Left ventricle myocardium inferior (tissue), 1 donor: ENCODE measurements at regions not wholly inside any gene's neighbourhood (a gene's known extent, or its start where the extent isn't known, plus 50 kb on each side); places are given as distances from the start of the nearest gene placed in this dataset.

Experiments
- DNase-seq: peaks from one replicate; pipeline ENCODE4 v3.0.0-alpha.2; 2020
- H3K27ac ChIP-seq: fragments of 200-600 bp; replicated peaks from 2 replicates; pipeline ENCODE4 v1.8.0; 2021
- H3K27me3 ChIP-seq: fragments of 200-600 bp; 2 replicates; pipeline ENCODE4 v1.8.0; 2021; ENCODE audit warnings: low read depth
- H3K36me3 ChIP-seq: fragments of 200-600 bp; 2 replicates; pipeline ENCODE4 v1.8.0; 2021
- H3K4me1 ChIP-seq: fragments of 200-600 bp; 2 replicates; pipeline ENCODE4 v1.8.0; 2021
- H3K4me3 ChIP-seq: fragments of 200-600 bp; 2 replicates; pipeline ENCODE4 v1.8.0; 2021; ENCODE audit warnings: mild to moderate bottlenecking, moderate library complexity
- H3K9me3 ChIP-seq: fragments of 200-600 bp; replicated peaks from 2 replicates; pipeline ENCODE4 v1.8.0; 2021
- CTCF ChIP-seq: fragments of 200-600 bp; IDR thresholded peaks from 2 replicates; pipeline ENCODE4 v1.8.0; 2021; ENCODE audit warnings: antibody characterized with exemption, mild to moderate bottlenecking, borderline replicate concordance
- intact Hi-C: fragments of 100-400 bp; cut with micrococcal nuclease; formaldehyde crosslinking; loops from one replicate; pipeline ENCODE4 v1.11.0; 2022
- donor health status: DM: no; HTN: yes; CAD: no; lungs with severe emphysema.

DNA sequence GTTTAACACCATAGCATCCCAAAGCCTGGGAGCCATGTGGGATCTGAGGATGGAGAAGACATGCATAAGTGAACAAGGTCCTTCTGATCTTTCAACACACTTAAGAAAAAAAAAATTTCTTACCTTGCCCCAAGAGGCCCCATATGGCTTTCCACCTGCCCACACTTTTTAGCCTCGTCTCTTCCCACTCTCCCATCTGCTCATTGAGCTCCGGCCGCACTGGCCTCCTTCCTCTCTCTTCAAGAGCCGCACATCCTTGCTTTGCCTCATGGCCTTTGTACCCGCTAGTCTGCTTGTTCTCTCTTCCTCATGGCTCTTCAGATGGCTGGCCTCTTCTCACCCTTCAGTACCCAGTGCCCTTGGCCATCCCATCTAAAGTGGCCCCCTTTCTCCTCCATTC is 70.2 kb upstream of the PDE4B start:
- intact Hi-C loops, result no loop called here
- H3K9me3 ChIP-seq, result no peaks in the 10 kb centered on the region
- no peaks in the 10 kb centered on the region for H3K36me3 ChIP-seq
- no peak overlapping the region for H3K27ac ChIP-seq
- H3K4me3 ChIP-seq, result no peak overlapping the region
- no peak for DNase-seq
- no peak for TF ChIP-seq CTCF
- no peaks in the 10 kb centered on the region for H3K4me1 ChIP-seq
- H3K27me3 ChIP-seq, result peaks cover 1% of the 10 kb centered on the region

DNA sequence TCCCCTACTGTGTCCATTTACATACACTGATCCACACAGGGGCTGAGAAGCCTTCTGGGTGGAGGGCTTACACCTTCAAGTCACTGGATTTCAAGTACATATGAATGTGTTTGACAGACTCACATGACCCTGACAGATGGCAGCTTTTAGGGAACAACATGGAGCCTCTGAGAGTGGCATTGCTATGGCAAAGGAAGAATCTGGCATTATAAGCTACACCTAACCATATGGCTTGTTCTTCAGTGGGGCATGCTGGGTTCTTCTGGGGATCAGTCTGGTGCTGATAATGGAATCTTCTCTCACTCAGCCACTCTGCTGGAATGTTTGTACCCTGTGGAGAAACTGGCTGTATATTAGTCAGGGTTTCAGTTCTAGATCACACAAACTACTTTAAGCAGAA is 68.5 kb upstream of the PDE4B start:
- Histone ChIP-seq H3K4me3 (no peak overlapping the region), H3K36me3 (no peaks in the 10 kb centered on the region), H3K4me1 (no peaks in the 10 kb centered on the region), H3K27me3 (no peaks in the 10 kb centered on the region), H3K9me3 (no peaks in the 10 kb centered on the region), H3K27ac (no peak overlapping the region)
- intact Hi-C loops, result no loop called here
- TF ChIP-seq CTCF, result no peak
- no peak for DNase-seq

GRCh38 chr1:65725064-65725463 is 67.6 kb upstream of the PDE4B start:
- H3K9me3 ChIP-seq, result no peaks in the 10 kb centered on the region
- no peaks in the 10 kb centered on the region for H3K27me3 ChIP-seq
- TF ChIP-seq CTCF, result no peak
- intact Hi-C loops, result no loop called here
- no peaks in the 10 kb centered on the region for H3K4me1 ChIP-seq
- no peak overlapping the region for H3K4me3 ChIP-seq
- DNase-seq, result no peak
- no peak overlapping the region for H3K27ac ChIP-seq
- H3K36me3 ChIP-seq, result no peaks in the 10 kb centered on the region

- Histone ChIP-seq H3K4me3 (no peak overlapping the region), H3K36me3 (no peaks in the 10 kb centered on the region), H3K27ac (no peak overlapping the region), H3K27me3 (no peaks in the 10 kb centered on the region), H3K4me1 (no peaks in the 10 kb centered on the region), H3K9me3 (no peaks in the 10 kb centered on the region)
- intact Hi-C loops, result no loop called here
- DNase-seq, result no peak
- TF ChIP-seq CTCF, result no peak
These were observed 64.2 kb upstream of the PDE4B start for GRCh38 chr1:65728504-65728903.

DNA sequence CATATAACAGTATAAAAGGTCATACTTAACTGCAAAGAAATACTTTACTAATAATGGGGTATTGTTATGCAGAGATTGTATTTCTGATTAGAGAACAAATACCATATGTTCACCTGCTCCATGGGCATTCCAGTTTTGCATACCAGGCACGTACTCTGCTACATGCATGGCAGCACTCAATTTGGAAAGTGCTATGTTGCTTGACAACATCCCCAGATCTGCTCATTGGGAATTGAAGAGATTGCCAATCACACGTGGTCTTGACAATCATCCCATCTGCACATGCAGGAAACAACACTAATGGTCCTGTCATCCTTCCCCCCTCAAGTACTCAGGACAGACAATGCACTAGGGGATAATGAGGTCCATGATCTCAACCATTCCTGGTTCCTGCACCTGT is 63.4 kb upstream of the PDE4B start:
- Histone ChIP-seq H3K27ac (no peak overlapping the region), H3K9me3 (no peaks in the 10 kb centered on the region), H3K36me3 (no peaks in the 10 kb centered on the region), H3K27me3 (no peaks in the 10 kb centered on the region), H3K4me3 (no peak overlapping the region), H3K4me1 (no peaks in the 10 kb centered on the region)
- no peak for DNase-seq
- intact Hi-C loops, result no loop called here
- no peak for TF ChIP-seq CTCF

DNA sequence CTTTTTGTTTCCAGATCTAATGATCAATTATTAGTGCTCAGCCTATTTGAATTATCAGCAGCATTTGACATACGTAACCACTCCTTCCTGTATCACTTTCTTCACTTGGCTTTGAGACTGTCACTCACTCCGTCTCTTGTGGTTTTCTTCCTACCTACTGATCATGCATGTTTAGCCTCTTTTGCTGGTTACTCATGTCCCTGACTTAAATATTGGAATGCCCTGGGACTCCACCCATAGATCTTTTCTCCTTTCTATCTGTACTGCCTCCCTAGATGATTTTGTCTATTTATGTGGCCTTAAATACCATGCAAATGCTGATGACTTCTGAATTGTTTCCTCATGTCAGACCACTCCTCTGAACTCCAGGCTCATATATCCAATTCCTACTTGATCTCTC is 57.7 kb upstream of the PDE4B start:
- Histone ChIP-seq H3K27me3 (no peaks in the 10 kb centered on the region), H3K9me3 (peaks cover 5% of the 10 kb centered on the region), H3K36me3 (no peaks in the 10 kb centered on the region), H3K27ac (no peak overlapping the region), H3K4me3 (no peak overlapping the region), H3K4me1 (no peaks in the 10 kb centered on the region)
- no peak for TF ChIP-seq CTCF
- intact Hi-C loops, result no loop called here
- no peak for DNase-seq
